ENCODE measurements at regions not wholly inside any gene's neighbourhood (a gene's known extent, or its start where the extent isn't known, plus 50 kb on each side); places are given as distances from the start of the nearest gene placed in this dataset.

DNA sequence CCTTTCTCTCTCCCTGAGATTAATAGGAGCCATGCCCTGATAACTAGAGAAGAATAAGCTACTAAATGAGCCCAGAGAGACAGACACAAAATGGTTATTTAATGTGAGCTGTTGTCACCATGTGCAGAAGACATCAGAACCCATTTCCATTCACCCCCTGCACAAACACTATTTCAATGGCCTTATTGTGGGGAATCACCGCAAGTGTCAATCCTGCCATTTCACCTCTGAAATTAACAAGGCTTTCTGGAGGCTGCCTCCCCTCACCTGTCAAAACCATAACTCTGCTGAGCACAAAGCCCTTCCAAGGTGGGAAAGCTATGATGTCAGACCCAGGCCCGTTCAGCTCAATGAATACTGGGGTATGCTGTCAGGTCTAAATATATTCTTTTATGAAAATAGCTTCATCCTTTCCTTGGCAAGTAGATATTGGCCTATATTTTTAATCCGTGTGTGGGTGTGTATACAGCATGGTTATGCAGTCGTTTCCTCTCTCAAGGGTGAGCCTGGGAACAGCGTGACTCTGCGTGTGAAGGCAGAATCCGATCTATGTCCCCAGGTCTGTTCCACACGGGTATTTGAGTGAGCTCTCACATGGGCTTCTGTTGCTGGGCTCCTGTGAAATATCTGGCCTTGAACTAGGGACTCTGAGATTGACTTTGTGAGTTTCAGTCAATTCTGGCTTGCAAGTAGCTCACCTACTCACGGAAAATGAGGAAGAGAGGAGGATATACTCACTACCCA, 266.3 kb downstream of the FBXW7 start:
- peaks cover 40% of the 10 kb centered on the region for H3K4me1 Mint-ChIP-seq
- peaks cover 6% of the 10 kb centered on the region for H3K27me3 Mint-ChIP-seq (ENCODE audit: low read depth)
- H3K4me3 Mint-ChIP-seq, result no peak overlapping the region
- H3K36me3 Mint-ChIP-seq (ENCODE audit: low read depth), result no peaks in the 10 kb centered on the region
- H3K9me3 Mint-ChIP-seq, result no peaks in the 10 kb centered on the region
- TF ChIP-seq, protein P1, sequence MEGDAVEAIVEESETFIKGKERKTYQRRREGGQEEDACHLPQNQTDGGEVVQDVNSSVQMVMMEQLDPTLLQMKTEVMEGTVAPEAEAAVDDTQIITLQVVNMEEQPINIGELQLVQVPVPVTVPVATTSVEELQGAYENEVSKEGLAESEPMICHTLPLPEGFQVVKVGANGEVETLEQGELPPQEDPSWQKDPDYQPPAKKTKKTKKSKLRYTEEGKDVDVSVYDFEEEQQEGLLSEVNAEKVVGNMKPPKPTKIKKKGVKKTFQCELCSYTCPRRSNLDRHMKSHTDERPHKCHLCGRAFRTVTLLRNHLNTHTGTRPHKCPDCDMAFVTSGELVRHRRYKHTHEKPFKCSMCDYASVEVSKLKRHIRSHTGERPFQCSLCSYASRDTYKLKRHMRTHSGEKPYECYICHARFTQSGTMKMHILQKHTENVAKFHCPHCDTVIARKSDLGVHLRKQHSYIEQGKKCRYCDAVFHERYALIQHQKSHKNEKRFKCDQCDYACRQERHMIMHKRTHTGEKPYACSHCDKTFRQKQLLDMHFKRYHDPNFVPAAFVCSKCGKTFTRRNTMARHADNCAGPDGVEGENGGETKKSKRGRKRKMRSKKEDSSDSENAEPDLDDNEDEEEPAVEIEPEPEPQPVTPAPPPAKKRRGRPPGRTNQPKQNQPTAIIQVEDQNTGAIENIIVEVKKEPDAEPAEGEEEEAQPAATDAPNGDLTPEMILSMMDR (IDR thresholded peaks at IDR 0.05; ENCODE audit: unreplicated experiment in 3 of 3), result no peak
- H3K27ac Mint-ChIP-seq, result no peak overlapping the region

DNA sequence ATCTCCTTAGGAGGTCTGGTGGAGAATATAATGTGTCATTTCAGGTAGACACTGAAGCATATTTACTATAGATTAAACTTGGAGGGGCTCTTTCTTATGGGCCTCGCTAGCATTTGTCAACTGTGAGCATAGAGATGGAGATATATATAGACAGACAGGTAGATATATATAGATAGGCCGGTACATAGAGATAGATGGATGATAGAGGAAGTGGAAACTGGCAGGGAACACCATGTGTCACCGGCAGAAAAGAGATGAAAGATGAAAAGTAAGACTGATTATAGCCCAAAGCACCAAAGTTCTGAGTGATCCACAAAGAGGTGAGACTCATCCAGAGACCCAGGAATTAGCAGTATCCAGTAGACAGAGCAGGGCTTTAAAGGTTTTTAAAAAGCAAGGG, 268.1 kb downstream of the FBXW7 start:
- Mint-ChIP-seq H3K27ac (no peak overlapping the region), H3K36me3 (ENCODE audit: low read depth) (no peaks in the 10 kb centered on the region), H3K4me3 (no peak overlapping the region)

DNA sequence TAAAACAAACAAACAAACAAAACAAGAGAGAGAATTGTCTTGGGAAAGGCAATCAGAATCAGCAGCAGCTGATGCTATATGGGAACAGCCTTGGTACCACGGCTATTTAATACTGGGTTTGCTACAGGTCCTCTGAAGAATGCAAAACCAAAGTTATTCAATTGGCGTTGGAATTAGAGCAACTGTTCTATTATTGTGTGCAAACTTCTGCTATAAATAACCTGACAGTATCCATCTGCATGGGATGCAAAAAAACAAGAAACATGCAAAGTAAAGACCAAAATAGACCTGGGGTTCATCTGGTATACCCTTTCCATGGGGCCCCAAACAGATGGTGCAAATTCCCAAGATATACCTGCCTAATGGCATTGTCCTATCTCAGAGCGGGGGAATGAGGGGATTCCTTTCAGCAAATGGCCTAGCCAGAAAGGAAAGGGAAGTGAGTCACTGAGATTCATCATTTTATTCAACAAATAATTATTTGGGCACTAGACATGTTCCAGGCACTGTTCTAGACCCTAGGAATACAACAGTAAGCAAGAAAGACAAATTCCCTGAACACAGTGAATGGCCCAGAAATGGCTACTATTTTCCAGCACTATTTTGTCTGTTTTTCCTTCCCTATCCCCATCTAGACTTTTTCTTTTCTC, 268.9 kb downstream of the FBXW7 start:
- no peak overlapping the region for H3K27ac Mint-ChIP-seq
- no peaks in the 10 kb centered on the region for H3K36me3 Mint-ChIP-seq (ENCODE audit: low read depth)
- TF ChIP-seq, protein P1 (IDR thresholded peaks at IDR 0.05; ENCODE audit: unreplicated experiment in 3 of 3), result no peak
- H3K4me1 Mint-ChIP-seq, result peaks cover 36% of the 10 kb centered on the region
- H3K4me3 Mint-ChIP-seq, result no peak overlapping the region
- H3K9me3 Mint-ChIP-seq, result peaks cover 3% of the 10 kb centered on the region
- H3K27me3 Mint-ChIP-seq (ENCODE audit: low read depth), result peaks cover 10% of the 10 kb centered on the region

More for the DNA sequence above, 268.1 kb downstream of the FBXW7 start:
- TF ChIP-seq, protein P1 (IDR thresholded peaks at IDR 0.05; ENCODE audit: unreplicated experiment in 3 of 3), result no peak
- Mint-ChIP-seq H3K27me3 (ENCODE audit: low read depth) (peaks cover 10% of the 10 kb centered on the region), H3K9me3 (peaks cover 3% of the 10 kb centered on the region), H3K4me1 (peaks cover 36% of the 10 kb centered on the region)

DNA sequence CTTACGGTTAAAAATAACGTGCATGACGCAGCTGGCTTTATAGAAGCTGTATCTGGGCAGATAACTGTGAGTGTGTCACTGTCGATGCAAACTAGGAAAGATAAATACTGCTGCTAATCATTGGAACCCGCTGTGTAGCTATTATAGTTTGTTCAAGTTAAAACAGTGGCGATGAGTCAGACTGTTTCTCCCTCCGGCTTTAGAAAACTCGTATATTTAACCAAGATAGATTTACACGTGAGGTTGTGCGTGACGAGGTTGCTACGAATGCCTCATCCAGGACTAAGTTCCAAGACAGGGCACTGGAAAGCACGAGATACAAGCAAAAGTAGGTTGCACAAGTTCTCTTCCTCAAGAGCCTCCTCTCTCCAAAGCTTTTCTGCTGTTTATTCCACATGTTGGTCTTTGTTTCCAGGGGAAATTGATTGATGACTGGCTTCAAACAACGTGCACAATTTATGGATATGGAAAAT, 270.7 kb downstream of the FBXW7 start:
- H3K4me1 Mint-ChIP-seq, result peaks cover 28% of the 10 kb centered on the region
- TF ChIP-seq, protein P1 (IDR thresholded peaks at IDR 0.05; ENCODE audit: unreplicated experiment in 3 of 3), result no peak
- no peak overlapping the region for H3K27ac Mint-ChIP-seq
- no peaks in the 10 kb centered on the region for H3K36me3 Mint-ChIP-seq (ENCODE audit: low read depth)
- peaks cover 10% of the 10 kb centered on the region for H3K27me3 Mint-ChIP-seq (ENCODE audit: low read depth)
- H3K4me3 Mint-ChIP-seq, result no peak overlapping the region
- peaks cover 7% of the 10 kb centered on the region for H3K9me3 Mint-ChIP-seq

DNA sequence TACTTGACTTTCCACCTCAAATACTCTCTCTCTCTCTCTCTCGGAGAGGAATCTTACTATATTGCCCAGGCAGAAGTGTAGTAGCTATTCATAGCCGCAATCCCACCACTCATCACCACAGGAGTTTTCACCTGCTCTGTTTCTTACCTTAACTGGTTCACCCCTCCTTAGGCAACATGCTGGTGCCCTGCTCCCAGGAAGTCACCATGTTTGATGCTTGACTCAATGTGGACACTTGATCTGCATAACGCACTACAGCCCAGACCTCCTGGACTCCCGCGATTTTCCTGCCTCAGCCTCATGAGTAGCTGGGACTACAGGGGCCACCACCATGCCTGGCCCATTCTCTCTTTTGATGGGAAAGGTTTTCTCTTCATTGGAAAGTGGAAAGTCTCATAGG, 271.8 kb downstream of the FBXW7 start:
- peaks cover 22% of the 10 kb centered on the region for H3K4me1 Mint-ChIP-seq
- H3K27me3 Mint-ChIP-seq (ENCODE audit: low read depth), result peaks cover 10% of the 10 kb centered on the region
- no peak overlapping the region for H3K27ac Mint-ChIP-seq
- peak overlapping the region in 1 of 3 experiments; percentile 44 for H3K4me3 Mint-ChIP-seq
- TF ChIP-seq, protein P1 (IDR thresholded peaks at IDR 0.05; ENCODE audit: unreplicated experiment in 3 of 3), result no peak
- no peaks in the 10 kb centered on the region for H3K36me3 Mint-ChIP-seq (ENCODE audit: low read depth)
- peaks cover 7% of the 10 kb centered on the region for H3K9me3 Mint-ChIP-seq

Measured in nephron (organoid).